PFSK-1 (cell line): ENCODE measurements at regions not wholly inside any gene's neighbourhood (a gene's known extent, or its start where the extent isn't known, plus 50 kb on each side); places are given as distances from the start of the nearest gene placed in this dataset.

Source experiments
- POLR2AphosphoS5 ChIP-seq: IDR thresholded peaks from 2 replicates; pipeline ENCODE4 v1.6.1; 2012; ENCODE audit warnings: low read depth, mild to moderate bottlenecking, control low read depth, low read length, moderate library complexity
- SIN3A ChIP-seq: IDR thresholded peaks from 2 replicates; pipeline ENCODE4 v1.6.1; 2012; ENCODE audit warnings: mild to moderate bottlenecking, low read length, moderate library complexity, borderline replicate concordance; ENCODE audit not compliant: insufficient read depth

- TF ChIP-seq SIN3A (no peak), POLR2AphosphoS5 (no peak)
Observed at GRCh38 chr16:86108062-86108461, 209.1 kb downstream of the IRF8 start.
